H1 (cell line): ENCODE measurements at regions not wholly inside any gene's neighbourhood (a gene's known extent, or its start where the extent isn't known, plus 50 kb on each side); places are given as distances from the start of the nearest gene placed in this dataset.

Experiments
- CTCF ChIA-PET: fragments of 300-600 bp; sonication (Branson Sonifier 250); formaldehyde crosslinking; loops from one replicate; lab custom pipeline; 2021; ENCODE audit not compliant: partially characterized antibody; lab: Charles Lee
- POLR2A ChIA-PET: fragments of 300-600 bp; sonication (Branson Sonifier 250); formaldehyde crosslinking; loops from one replicate; lab custom pipeline; 2021; ENCODE audit warnings: inconsistent platforms; ENCODE audit not compliant: partially characterized antibody; lab: Charles Lee
- DNase-seq, 2 experiments: peaks; one replicate each; pipeline versions ENCODE4 v3.0.0 to v3.0.0-alpha.2; 2010 to 2022; ENCODE audit warnings: low spot score in 2 of 2, low read depth in 1 of 2, mixed read lengths in 1 of 2
- FAIRE-seq: peaks from 2 replicates; lab custom pipeline; 2011; peaks lifted over from hg19 to GRCh38; lab: Jason Lieb, UNC
- H2AFZ ChIP-seq: 2 replicates; pipeline ENCODE4 v1.8.1; 2012; ENCODE audit warnings: low read length, inconsistent platforms
- H2AK5ac ChIP-seq: 2 replicates; pipeline ENCODE4 v1.6.1; 2013; ENCODE audit warnings: low read depth, low read length
- H2BK120ac ChIP-seq: replicated peaks from 2 replicates; pipeline ENCODE3; 2013; ENCODE audit warnings: low read depth, low read length, inconsistent platforms
- H2BK12ac ChIP-seq: 2 replicates; pipeline ENCODE4 v1.6.1; 2013; ENCODE audit warnings: low read depth, low read length
- H2BK15ac ChIP-seq: 2 replicates; pipeline ENCODE4 v1.6.1; 2013; ENCODE audit warnings: low read length
- H2BK20ac ChIP-seq: 2 replicates; pipeline ENCODE4 v1.6.1; 2013; ENCODE audit warnings: low read length
- H2BK5ac ChIP-seq: 2 replicates; pipeline ENCODE4 v1.6.1; 2013; ENCODE audit warnings: low read depth, low read length
- H3K14ac ChIP-seq: 2 replicates; pipeline ENCODE4 v1.6.1; 2013; ENCODE audit warnings: inconsistent platforms; ENCODE audit not compliant: insufficient read length
- H3K18ac ChIP-seq: 2 replicates; pipeline ENCODE4 v1.6.1; 2013; ENCODE audit warnings: low read length; ENCODE audit errors: extremely low read depth
- H3K23ac ChIP-seq: 2 replicates; pipeline ENCODE4 v1.6.1; 2013; ENCODE audit warnings: inconsistent platforms; ENCODE audit not compliant: insufficient read length
- H3K23me2 ChIP-seq: 2 replicates; pipeline ENCODE4 v1.6.1; 2013; ENCODE audit warnings: low read depth, low read length
- H3K27ac ChIP-seq: 2 replicates; pipeline ENCODE4 v1.6.1; 2011; ENCODE audit warnings: low read depth, low read length, inconsistent platforms
- H3K27me3 ChIP-seq, 4 experiments: replicated peaks in 1 of 4; 1 replicate in 1 of 4; 2 replicates in 3 of 4; pipeline versions ENCODE4 v1.6.1 to v1.8.1; 2011 to 2013; ENCODE audit warnings: low read length in 3 of 4, mild to moderate bottlenecking in 3 of 4, inconsistent platforms in 2 of 4, mixed read lengths in 2 of 4, moderate library complexity in 1 of 4; ENCODE audit not compliant: control insufficient read depth in 3 of 4, insufficient read depth in 3 of 4; ENCODE audit errors: extremely low read depth in 1 of 4
- H3K36me3 ChIP-seq, 4 experiments: 2 replicates each; pipeline versions ENCODE4 v1.6.1 to v1.8.1; 2011 to 2013; ENCODE audit warnings: mild to moderate bottlenecking in 4 of 4, low read length in 3 of 4, moderate library complexity in 2 of 4, control low read depth in 1 of 4, inconsistent platforms in 1 of 4; ENCODE audit not compliant: insufficient read depth in 4 of 4, control insufficient read depth in 2 of 4
- H3K4ac ChIP-seq: replicated peaks from 2 replicates; pipeline ENCODE3; 2013; ENCODE audit warnings: low read length, low read depth, mixed read lengths, inconsistent platforms; ENCODE audit not compliant: insufficient read length
- H3K4me1 ChIP-seq, 4 experiments: replicated peaks in 1 of 4; 1 replicate in 1 of 4; 2 replicates in 3 of 4; pipeline versions ENCODE4 v1.6.1 to v1.8.1; 2011 to 2013; ENCODE audit warnings: low read length in 3 of 4, inconsistent platforms in 2 of 4, mixed read lengths in 1 of 4; ENCODE audit not compliant: insufficient read depth in 4 of 4, control insufficient read depth in 3 of 4
- H3K4me2 ChIP-seq, 2 experiments: 2 replicates each; pipeline versions ENCODE4 v1.6.1 to v1.8.1; 2011 to 2013; ENCODE audit warnings: low read depth in 2 of 2, low read length in 2 of 2, control low read depth in 1 of 2, inconsistent platforms in 1 of 2, mild to moderate bottlenecking in 1 of 2; ENCODE audit not compliant: insufficient read depth in 1 of 2
- H3K4me3 ChIP-seq, 4 experiments: fragments of 200-600, 300-600 bp in 1 of 4; sonication (generic), shearing (Covaris generic), sonication (Bioruptor Twin) in 1 of 4; 2 replicates each; pipeline versions ENCODE4 v1.5.1 to v1.8.1; 2011 to 2016; ENCODE audit warnings: low read length in 4 of 4, low read depth in 3 of 4, control low read depth in 2 of 4, inconsistent platforms in 2 of 4, mild to moderate bottlenecking in 2 of 4, mixed read lengths in 1 of 4, moderate library complexity in 1 of 4; ENCODE audit not compliant: insufficient read depth in 2 of 4; ENCODE audit errors: extremely low read depth in 1 of 4
- H3K56ac ChIP-seq: replicated peaks from 2 replicates; pipeline ENCODE3; 2013; ENCODE audit warnings: low read depth, mild to moderate bottlenecking, mixed read lengths, low read length, inconsistent platforms; ENCODE audit not compliant: insufficient read length
- H3K79me1 ChIP-seq: 2 replicates; pipeline ENCODE4 v1.6.1; 2013; ENCODE audit warnings: low read depth, low read length, control low read depth
- H3K79me2 ChIP-seq, 2 experiments: 2 replicates each; pipeline versions ENCODE4 v1.6.1 to v1.8.1; 2012 to 2013; ENCODE audit warnings: low read length in 2 of 2, mild to moderate bottlenecking in 2 of 2, inconsistent platforms in 1 of 2; ENCODE audit not compliant: insufficient read depth in 2 of 2, control insufficient read depth in 1 of 2
- H3K9ac ChIP-seq, 4 experiments: replicated peaks in 1 of 4; 1 replicate in 1 of 4; 2 replicates in 3 of 4; pipeline versions ENCODE4 v1.6.1 to v1.8.1; 2011 to 2013; ENCODE audit warnings: low read depth in 3 of 4, low read length in 3 of 4, control low read depth in 2 of 4, mild to moderate bottlenecking in 2 of 4, moderate library complexity in 2 of 4, inconsistent platforms in 1 of 4; ENCODE audit errors: extremely low read depth in 1 of 4
- H3K9me3 ChIP-seq, 2 experiments: 2 replicates each; pipeline versions ENCODE4 v1.6.1 to v1.8.1; 2012 to 2013; ENCODE audit warnings: mild to moderate bottlenecking in 2 of 2, moderate library complexity in 2 of 2, control low read depth in 1 of 2, inconsistent platforms in 1 of 2, low read depth in 1 of 2, low read length in 1 of 2, mixed read lengths in 1 of 2; ENCODE audit not compliant: insufficient read depth in 2 of 2
- H4K20me1 ChIP-seq, 2 experiments: replicated peaks in 1 of 2; 2 replicates each; pipeline versions ENCODE3 to v1.8.1; 2011 to 2013; ENCODE audit warnings: inconsistent platforms in 2 of 2, low read length in 2 of 2, mild to moderate bottlenecking in 1 of 2; ENCODE audit not compliant: insufficient read depth in 2 of 2, control insufficient read depth in 1 of 2
- H4K5ac ChIP-seq: 2 replicates; pipeline ENCODE4 v1.6.1; 2013; ENCODE audit warnings: low read length, low read depth, mixed read lengths, inconsistent platforms; ENCODE audit not compliant: insufficient read length
- H4K8ac ChIP-seq: 2 replicates; pipeline ENCODE4 v1.8.0; 2013; ENCODE audit warnings: mild to moderate bottlenecking, moderate library complexity, low read length, inconsistent platforms; ENCODE audit not compliant: insufficient read depth; ENCODE audit errors: extremely low read depth
- H4K91ac ChIP-seq: replicated peaks from 2 replicates; pipeline ENCODE3; 2013; ENCODE audit warnings: low read length, mixed read lengths, inconsistent platforms; ENCODE audit not compliant: insufficient read length
- JUND ChIP-seq: IDR thresholded peaks from 2 replicates; pipeline ENCODE4 v1.6.1; 2011; ENCODE audit warnings: mild to moderate bottlenecking, improper control_type of control experiment, low read length
- SIN3A ChIP-seq, 2 experiments: IDR thresholded peaks in 1 of 2; conservative IDR thresholded peaks in 1 of 2; 2 replicates each; pipeline ENCODE4 v1.6.1; 2011 to 2012; ENCODE audit warnings: low read length in 2 of 2, improper control_type of control experiment in 1 of 2, low read depth in 1 of 2, mild to moderate bottlenecking in 1 of 2

DNA sequence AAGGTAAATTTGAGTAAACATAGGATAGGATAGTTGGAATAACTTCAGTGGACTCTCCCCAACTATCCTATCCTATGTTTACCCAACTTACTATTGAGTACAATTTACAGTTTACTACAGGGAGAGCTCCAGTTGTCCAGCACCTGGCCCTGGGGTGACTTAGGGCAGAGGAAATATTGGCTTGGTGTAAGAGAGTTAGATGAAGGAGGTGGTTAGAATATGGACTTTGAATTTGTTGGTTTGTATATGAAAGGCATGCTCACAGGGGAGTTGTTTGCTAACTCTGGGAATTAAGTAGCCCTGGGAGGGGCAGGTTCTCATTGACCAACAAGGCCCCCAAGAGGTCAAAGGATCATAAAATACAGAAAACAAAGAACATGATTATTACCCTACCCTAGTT lies 497.7 kb downstream of the ARL4A start:
- Histone ChIP-seq H4K20me1 (no peaks in the 10 kb centered on the region), H3K4me1 (no peaks in the 10 kb centered on the region), H3K9ac (no peak overlapping the region), H3K56ac (no peak overlapping the region), H2BK15ac (no peak overlapping the region), H3K27me3 (no peaks in the 10 kb centered on the region), H3K79me2 (no peaks in the 10 kb centered on the region), H3K4ac (no peak overlapping the region), H2BK120ac (no peak overlapping the region), H2BK5ac (no peak overlapping the region), H4K5ac (no peak overlapping the region), H2AFZ (no peak overlapping the region), H3K18ac (no peak overlapping the region), H2BK20ac (no peak overlapping the region), H3K23me2 (no peaks in the 10 kb centered on the region), H2BK12ac (no peak overlapping the region), H3K79me1 (no peaks in the 10 kb centered on the region), H3K36me3 (no peaks in the 10 kb centered on the region), H3K4me2 (no peak overlapping the region), H3K9me3 (no peaks in the 10 kb centered on the region), H3K4me3 (no peak overlapping the region), H4K8ac (no peak overlapping the region), H4K91ac (no peak overlapping the region), H2AK5ac (no peak overlapping the region), H3K14ac (no peak overlapping the region), H3K27ac (no peak overlapping the region), H3K23ac (no peak overlapping the region)
- no peak for FAIRE-seq
- DNase-seq, result no peak
- POLR2A ChIA-PET, result no interaction called here
- TF ChIP-seq SIN3A (conservative IDR thresholded peaks at IDR 0.05 in 1 of 2, IDR thresholded peaks at IDR 0.05 in 1 of 2; ENCODE audit: low read depth in 1 of 2, low read length in 2 of 2) (no peak), JUND (no peak)
- CTCF ChIA-PET, result no interaction called here
